ENCODE measurements at regions not wholly inside any gene's neighbourhood (a gene's known extent, or its start where the extent isn't known, plus 50 kb on each side); places are given as distances from the start of the nearest gene placed in this dataset.

DNA sequence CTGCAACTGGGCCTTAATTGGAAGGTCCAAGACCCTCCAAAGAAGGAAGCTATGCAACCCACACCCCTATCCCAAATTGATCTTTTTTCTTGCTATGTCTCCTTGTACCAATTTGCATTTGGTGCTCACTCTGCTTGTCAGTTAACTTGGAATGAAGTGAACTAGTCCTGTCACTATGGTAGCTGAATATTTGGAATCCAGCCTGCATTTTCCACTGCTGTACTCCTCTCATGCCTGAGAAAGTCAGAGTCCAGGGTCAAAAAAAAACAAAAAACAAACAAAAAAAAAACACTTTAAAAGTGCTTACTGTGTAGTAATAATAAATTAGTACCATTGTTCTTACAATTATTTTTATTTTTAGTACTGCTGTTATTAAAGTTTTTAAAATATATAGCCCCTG, 462.8 kb upstream of the SLC8A1 start:
- POLR2A ChIA-PET: no interaction called here
- H3K27me3 Mint-ChIP-seq (ENCODE audit: low read depth): no peaks in the 10 kb centered on the region

GRCh38 chr2:40915651-40916050, 463.8 kb upstream of the SLC8A1 start:
- no peak overlapping the region for H3K27ac Mint-ChIP-seq
- ChIA-PET POLR2A (no interaction called here), CTCF (no interaction called here)
- DNase-seq: no peak
- H3K4me1 Mint-ChIP-seq (ENCODE audit: low read depth): no peaks in the 10 kb centered on the region
- H3K9me3 Mint-ChIP-seq (ENCODE audit: insufficient read depth): no peaks in the 10 kb centered on the region
- H3K4me3 Mint-ChIP-seq: no peak overlapping the region
- ATAC-seq: no peak
- no peaks in the 10 kb centered on the region for H3K36me3 Mint-ChIP-seq (ENCODE audit: low read depth)
- H3K27me3 Mint-ChIP-seq (ENCODE audit: low read depth): no peaks in the 10 kb centered on the region

More for the DNA sequence above, 462.8 kb upstream of the SLC8A1 start:
- no peak for DNase-seq
- Mint-ChIP-seq H3K4me1 (ENCODE audit: low read depth) (no peaks in the 10 kb centered on the region), H3K36me3 (ENCODE audit: low read depth) (no peaks in the 10 kb centered on the region), H3K9me3 (ENCODE audit: insufficient read depth) (no peaks in the 10 kb centered on the region), H3K27ac (no peak overlapping the region), H3K4me3 (no peak overlapping the region)
- CTCF ChIA-PET: no interaction called here
- ATAC-seq: no peak

- no peak overlapping the region for H3K27ac Mint-ChIP-seq
- H3K36me3 Mint-ChIP-seq (ENCODE audit: low read depth): no peaks in the 10 kb centered on the region
- DNase-seq (no peak), ATAC-seq (no peak)
- no peak overlapping the region for H3K4me3 Mint-ChIP-seq
- ChIA-PET POLR2A (no interaction called here), CTCF (no interaction called here)
- no peaks in the 10 kb centered on the region for H3K4me1 Mint-ChIP-seq (ENCODE audit: low read depth)
- H3K9me3 Mint-ChIP-seq (ENCODE audit: insufficient read depth): peaks cover 3% of the 10 kb centered on the region
- no peaks in the 10 kb centered on the region for H3K27me3 Mint-ChIP-seq (ENCODE audit: low read depth)
Observed at GRCh38 chr2:40935349-40935748, 483.5 kb upstream of the SLC8A1 start.

- DNase-seq (no peak), ATAC-seq (no peak)
- Mint-ChIP-seq H3K27ac (no peak overlapping the region), H3K4me3 (no peak overlapping the region), H3K36me3 (ENCODE audit: low read depth) (no peaks in the 10 kb centered on the region), H3K9me3 (ENCODE audit: insufficient read depth) (peaks cover 7% of the 10 kb centered on the region), H3K4me1 (ENCODE audit: low read depth) (no peaks in the 10 kb centered on the region), H3K27me3 (ENCODE audit: low read depth) (no peaks in the 10 kb centered on the region)
- CTCF ChIA-PET: no interaction called here
- POLR2A ChIA-PET: no interaction called here
Observed at GRCh38 chr2:40937284-40937683, 485.4 kb upstream of the SLC8A1 start.

DNA sequence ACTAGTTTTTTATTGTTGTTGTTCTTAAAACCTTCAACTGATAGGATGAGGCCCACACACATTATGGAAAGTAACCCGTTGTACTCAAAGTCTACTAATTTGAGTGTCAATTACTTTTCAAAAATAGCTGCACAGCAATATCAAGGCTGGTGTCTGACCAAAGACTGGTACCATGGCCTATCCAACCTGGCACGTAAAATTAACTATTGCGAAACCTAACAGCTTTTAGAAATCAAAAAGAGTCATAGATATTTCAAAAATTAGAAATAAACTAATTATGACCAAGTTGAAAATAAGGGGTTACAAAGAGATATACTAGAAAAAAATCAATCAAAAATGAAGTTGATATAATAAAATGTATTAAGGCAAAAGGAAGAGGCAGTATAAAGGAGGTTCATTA, 501.5 kb upstream of the SLC8A1 start:
- Mint-ChIP-seq H3K9me3 (ENCODE audit: insufficient read depth) (peaks cover 3% of the 10 kb centered on the region), H3K36me3 (ENCODE audit: low read depth) (no peaks in the 10 kb centered on the region), H3K4me3 (no peak overlapping the region), H3K4me1 (ENCODE audit: low read depth) (no peaks in the 10 kb centered on the region), H3K27me3 (ENCODE audit: low read depth) (no peaks in the 10 kb centered on the region), H3K27ac (no peak overlapping the region)
- ATAC-seq (no peak), DNase-seq (no peak)
- POLR2A ChIA-PET: no interaction called here
- CTCF ChIA-PET: no interaction called here

GRCh38 chr2:40955042-40955441, 503.2 kb upstream of the SLC8A1 start:
- no peak for DNase-seq
- Mint-ChIP-seq H3K4me3 (no peak overlapping the region), H3K27me3 (ENCODE audit: low read depth) (no peaks in the 10 kb centered on the region), H3K4me1 (ENCODE audit: low read depth) (no peaks in the 10 kb centered on the region), H3K27ac (no peak overlapping the region), H3K9me3 (ENCODE audit: insufficient read depth) (peaks cover 3% of the 10 kb centered on the region), H3K36me3 (ENCODE audit: low read depth) (no peaks in the 10 kb centered on the region)
- CTCF ChIA-PET: no interaction called here
- ATAC-seq: no peak
- POLR2A ChIA-PET: no interaction called here

DNA sequence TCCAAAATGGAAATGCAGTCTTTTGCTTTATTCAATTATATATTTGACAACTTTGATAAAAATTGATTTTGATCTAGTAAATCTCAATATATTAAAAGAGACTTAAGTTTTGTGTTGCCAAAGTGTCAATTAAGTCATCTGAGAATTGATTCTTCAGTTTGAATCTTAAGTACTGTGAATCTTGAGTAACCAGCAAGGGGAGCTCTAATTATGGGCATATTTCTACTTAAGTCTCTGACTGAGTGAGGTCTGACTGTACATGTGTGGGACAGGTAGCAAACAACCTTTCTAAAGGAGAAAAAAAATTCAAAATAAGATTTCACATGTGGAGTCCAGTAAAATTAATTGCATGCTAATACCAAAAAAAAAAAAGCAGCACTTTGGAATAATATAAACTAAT, 503.7 kb upstream of the SLC8A1 start:
- ChIA-PET POLR2A (no interaction called here), CTCF (no interaction called here)
- Mint-ChIP-seq H3K9me3 (ENCODE audit: insufficient read depth) (peaks cover 3% of the 10 kb centered on the region), H3K36me3 (ENCODE audit: low read depth) (no peaks in the 10 kb centered on the region), H3K4me1 (ENCODE audit: low read depth) (no peaks in the 10 kb centered on the region), H3K4me3 (no peak overlapping the region), H3K27ac (no peak overlapping the region), H3K27me3 (ENCODE audit: low read depth) (no peaks in the 10 kb centered on the region)
- no peak for DNase-seq
- ATAC-seq: no peak

DNA sequence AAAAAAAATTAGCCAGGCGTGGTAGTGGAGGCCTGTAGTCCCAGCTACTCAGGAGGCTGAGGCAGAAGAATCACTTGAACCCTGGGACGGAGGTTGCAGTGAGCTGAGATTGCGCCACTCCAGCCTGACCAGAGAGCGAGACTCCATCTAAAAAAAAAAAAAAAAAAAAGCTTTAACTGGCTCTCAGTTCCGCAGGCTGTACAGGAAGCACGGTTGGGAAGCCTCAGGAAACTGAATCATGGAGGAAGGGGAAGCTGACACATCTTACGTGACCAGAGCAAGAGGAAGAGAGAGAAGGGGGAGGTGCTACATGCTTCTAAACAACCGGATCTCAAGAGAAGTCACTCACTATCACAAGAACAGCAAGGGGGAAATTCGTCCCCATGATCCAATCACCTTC, 505.6 kb upstream of the SLC8A1 start:
- H3K27me3 Mint-ChIP-seq (ENCODE audit: low read depth): no peaks in the 10 kb centered on the region

DNA sequence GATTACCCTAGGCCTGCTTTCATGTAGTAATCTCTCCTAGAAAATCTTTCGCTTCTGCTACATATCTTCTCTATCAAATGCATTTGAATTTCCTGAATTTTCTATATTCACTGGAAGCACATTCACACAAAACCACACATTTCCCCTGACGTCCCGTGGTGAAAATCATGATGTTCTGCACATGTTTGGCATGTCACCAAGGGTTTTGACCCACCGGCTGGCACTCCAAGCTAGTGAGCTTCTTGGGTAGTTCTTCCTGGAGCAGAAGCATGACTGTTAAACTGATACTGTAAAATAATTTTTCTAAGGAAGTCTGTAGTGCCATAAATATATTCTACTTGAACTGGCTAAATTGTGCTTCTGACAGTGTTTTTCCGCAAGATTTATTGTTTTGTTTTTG, 510.1 kb upstream of the SLC8A1 start:
- CTCF ChIA-PET: no interaction called here
- DNase-seq (no peak), ATAC-seq (no peak)
- Mint-ChIP-seq H3K9me3 (ENCODE audit: insufficient read depth) (peaks cover 14% of the 10 kb centered on the region), H3K4me3 (no peak overlapping the region), H3K27ac (no peak overlapping the region), H3K4me1 (ENCODE audit: low read depth) (no peaks in the 10 kb centered on the region), H3K36me3 (ENCODE audit: low read depth) (no peaks in the 10 kb centered on the region), H3K27me3 (ENCODE audit: low read depth) (no peaks in the 10 kb centered on the region)
- POLR2A ChIA-PET: no interaction called here

More for the DNA sequence above, 505.6 kb upstream of the SLC8A1 start:
- Mint-ChIP-seq H3K36me3 (ENCODE audit: low read depth) (no peaks in the 10 kb centered on the region), H3K9me3 (ENCODE audit: insufficient read depth) (peaks cover 3% of the 10 kb centered on the region), H3K4me3 (no peak overlapping the region), H3K4me1 (ENCODE audit: low read depth) (no peaks in the 10 kb centered on the region), H3K27ac (no peak overlapping the region)
- no peak for DNase-seq
- POLR2A ChIA-PET: no interaction called here
- no peak for ATAC-seq
- CTCF ChIA-PET: no interaction called here

- ChIA-PET CTCF (no interaction called here), POLR2A (no interaction called here)
- peaks cover 16% of the 10 kb centered on the region for H3K9me3 Mint-ChIP-seq (ENCODE audit: insufficient read depth)
- H3K4me3 Mint-ChIP-seq: no peak overlapping the region
- H3K4me1 Mint-ChIP-seq (ENCODE audit: low read depth): no peaks in the 10 kb centered on the region
- ATAC-seq: no peak
- H3K27ac Mint-ChIP-seq: no peak overlapping the region
- no peaks in the 10 kb centered on the region for H3K27me3 Mint-ChIP-seq (ENCODE audit: low read depth)
- no peaks in the 10 kb centered on the region for H3K36me3 Mint-ChIP-seq (ENCODE audit: low read depth)
- DNase-seq: no peak
Observed at GRCh38 chr2:40964509-40965250, 512.8 kb upstream of the SLC8A1 start.

- Mint-ChIP-seq H3K4me1 (ENCODE audit: low read depth) (no peaks in the 10 kb centered on the region), H3K27me3 (ENCODE audit: low read depth) (no peaks in the 10 kb centered on the region), H3K27ac (no peak overlapping the region), H3K36me3 (ENCODE audit: low read depth) (no peaks in the 10 kb centered on the region), H3K4me3 (no peak overlapping the region), H3K9me3 (ENCODE audit: insufficient read depth) (peaks cover 16% of the 10 kb centered on the region)
- ChIA-PET CTCF (no interaction called here), POLR2A (no interaction called here)
- no peak for ATAC-seq
- DNase-seq: no peak
Observed at GRCh38 chr2:40967451-40967850, 515.6 kb upstream of the SLC8A1 start.

GRCh38 chr2:40975151-40975550, 523.3 kb upstream of the SLC8A1 start:
- ChIA-PET POLR2A (no interaction called here), CTCF (no interaction called here)
- Mint-ChIP-seq H3K4me1 (ENCODE audit: low read depth) (no peaks in the 10 kb centered on the region), H3K27ac (no peak overlapping the region), H3K27me3 (ENCODE audit: low read depth) (no peaks in the 10 kb centered on the region), H3K4me3 (no peak overlapping the region), H3K36me3 (ENCODE audit: low read depth) (no peaks in the 10 kb centered on the region), H3K9me3 (ENCODE audit: insufficient read depth) (no peaks in the 10 kb centered on the region)
- DNase-seq (no peak), ATAC-seq (no peak)

DNA sequence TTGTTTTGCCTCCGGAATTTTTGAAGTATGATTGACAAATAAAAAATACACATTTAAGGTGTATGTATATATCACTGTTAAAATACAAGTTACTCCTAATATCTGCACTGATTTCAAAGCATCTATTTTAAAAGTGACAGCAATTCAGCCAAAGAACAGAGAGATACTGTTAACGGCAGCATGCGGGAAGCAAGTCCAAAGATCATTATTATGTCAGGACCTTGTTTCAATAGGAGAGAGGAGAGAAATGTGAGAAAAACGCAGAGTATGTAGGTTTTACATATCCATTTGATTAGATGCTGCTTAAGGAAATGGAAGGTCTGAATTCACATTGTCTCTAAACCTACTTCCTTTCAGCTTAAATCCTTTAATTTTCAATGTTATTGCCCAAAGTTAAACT, 545.5 kb upstream of the SLC8A1 start:
- H3K27ac Mint-ChIP-seq: no peak overlapping the region
- H3K27me3 Mint-ChIP-seq (ENCODE audit: low read depth): no peaks in the 10 kb centered on the region
- DNase-seq: no peak
- ATAC-seq: no peak
- H3K36me3 Mint-ChIP-seq (ENCODE audit: low read depth): no peaks in the 10 kb centered on the region
- H3K4me1 Mint-ChIP-seq (ENCODE audit: low read depth): no peaks in the 10 kb centered on the region
- no peak overlapping the region for H3K4me3 Mint-ChIP-seq
- no peaks in the 10 kb centered on the region for H3K9me3 Mint-ChIP-seq (ENCODE audit: insufficient read depth)
- ChIA-PET CTCF (no interaction called here), POLR2A (no interaction called here)
